Glomerular visceral epithelial cell (primary cell): ENCODE measurements at regions not wholly inside any gene's neighbourhood (a gene's known extent, or its start where the extent isn't known, plus 50 kb on each side); places are given as distances from the start of the nearest gene placed in this dataset.
"Not testable (repeated sequence)": the region's sequence is repeated elsewhere in the genome, so short reads cannot be mapped to it uniquely, and the experiment has no call there.

Source experiments
- DNase-seq: peaks from one replicate; pipeline ENCODE4 v3.0.0-alpha.2; 2016; ENCODE audit errors: extremely low spot score

- peak; percentile 76 for DNase-seq
Measured at GRCh38 chr6:84581494-84582259, 182.7 kb downstream of the TBX18 start.

DNA sequence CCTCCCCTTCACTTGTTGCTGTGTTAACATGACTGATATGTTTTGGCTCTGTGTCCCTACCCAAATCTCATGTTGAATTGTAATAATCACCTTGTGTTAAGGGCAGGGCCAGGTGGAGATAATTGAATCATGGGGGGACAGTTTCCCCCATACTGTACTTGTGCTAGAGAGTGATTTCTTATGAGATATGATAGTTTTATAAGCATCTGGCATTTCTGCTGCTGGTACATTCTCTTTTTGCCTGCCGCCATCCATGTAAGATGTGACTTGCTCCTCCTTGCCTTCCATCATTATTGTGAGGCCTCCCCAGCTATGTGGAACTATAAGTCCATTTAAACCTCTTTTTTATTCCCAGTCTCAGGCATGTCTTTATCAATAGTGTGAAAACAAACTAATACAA is 185.0 kb downstream of the TBX18 start:
- no peak for DNase-seq

GRCh38 chr6:84576029-84576428 is 188.4 kb downstream of the TBX18 start:
- DNase-seq, result no peak

GRCh38 chr6:84575264-84575663 is 189.1 kb downstream of the TBX18 start:
- DNase-seq, result peak; percentile 83

- DNase-seq, result no peak
Measured at GRCh38 chr6:84569882-84570281, 194.5 kb downstream of the TBX18 start.

DNA sequence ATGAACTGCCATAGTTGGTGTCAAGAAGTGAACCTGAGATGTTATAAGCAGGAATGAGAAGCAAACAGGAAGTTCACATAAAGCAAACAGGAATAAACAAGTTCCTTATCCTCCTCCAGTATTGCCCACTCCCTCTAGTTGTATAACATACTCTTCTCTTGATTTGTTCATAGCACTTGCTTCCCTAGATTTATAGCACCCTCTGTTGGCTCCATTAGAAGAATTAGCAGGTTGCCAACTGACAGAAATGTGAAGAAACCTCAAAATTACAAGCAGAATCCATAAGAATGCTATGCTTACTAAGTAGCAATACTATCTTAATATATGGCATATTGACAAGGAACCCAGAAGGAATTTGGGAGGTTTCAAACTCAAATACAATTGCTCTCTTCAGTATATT is 195.4 kb downstream of the TBX18 start:
- DNase-seq, result peak; percentile 19

DNA sequence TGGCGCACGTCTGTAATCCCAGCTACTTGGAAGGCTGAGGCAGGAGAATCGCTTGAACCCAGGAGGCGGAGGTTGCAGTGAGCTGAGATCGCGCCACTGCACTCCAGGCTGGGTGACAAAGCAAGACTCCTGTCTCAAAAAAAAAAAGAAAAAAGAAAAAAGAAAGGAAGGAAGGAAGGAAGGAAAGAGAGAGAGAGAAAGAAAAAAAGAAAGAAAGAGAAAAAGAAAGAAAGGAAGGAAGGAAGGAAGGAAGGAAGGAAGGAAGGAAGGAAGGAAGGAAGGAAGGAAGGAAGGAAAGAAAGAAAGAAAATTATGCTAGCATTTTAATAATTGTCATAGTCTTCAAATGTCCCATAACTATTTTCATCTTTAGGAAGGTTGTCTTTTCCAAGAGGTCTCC is 198.7 kb downstream of the TBX18 start:
- not testable (repeated sequence) for DNase-seq

DNA sequence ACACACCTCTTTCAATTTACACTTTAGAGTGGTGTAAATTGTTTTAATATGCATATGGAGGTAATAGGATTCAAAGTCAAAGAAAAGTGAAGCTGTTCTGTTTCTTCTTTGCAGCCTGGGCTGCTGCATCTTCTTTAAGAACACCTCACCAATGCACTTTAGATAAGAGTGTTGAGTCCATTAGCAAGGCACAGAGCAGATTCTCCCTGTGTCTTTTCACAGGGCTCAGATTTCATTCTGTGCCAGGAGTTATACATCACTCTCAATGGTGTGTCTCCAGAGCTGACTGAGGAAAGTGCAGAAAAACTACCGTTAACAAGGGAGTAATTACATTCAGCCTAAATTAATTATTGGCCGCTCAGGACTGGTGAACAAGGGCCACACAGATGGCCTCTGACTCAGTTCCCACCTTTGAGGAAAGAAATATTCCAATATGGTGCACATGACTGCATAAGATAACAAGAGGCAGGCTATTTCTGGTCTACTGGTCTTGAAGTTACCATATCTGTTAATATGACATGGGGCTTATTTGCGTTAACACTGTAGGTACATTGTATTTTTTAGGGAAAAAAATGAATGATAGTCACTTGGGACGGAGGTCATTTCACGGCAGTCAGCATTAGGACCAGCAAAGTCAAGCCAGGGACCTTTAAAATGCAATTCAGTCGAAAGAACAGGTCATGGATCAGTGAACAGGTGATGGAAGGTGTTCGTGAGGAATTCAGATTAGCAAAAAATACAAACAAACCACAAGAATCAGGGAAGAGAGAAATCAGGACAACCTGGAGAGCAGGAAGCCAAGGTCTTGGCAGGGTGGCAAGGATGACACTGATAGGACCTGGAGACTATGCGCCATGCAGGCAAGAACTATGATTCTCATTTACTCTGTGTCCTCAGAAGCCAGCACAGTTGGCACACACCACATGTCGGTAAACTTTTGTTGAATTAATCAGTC is 203.7 kb downstream of the TBX18 start:
- DNase-seq, result peak; percentile 71

- no peak for DNase-seq
Measured at GRCh38 chr6:84556541-84557335, 207.7 kb downstream of the TBX18 start.

DNA sequence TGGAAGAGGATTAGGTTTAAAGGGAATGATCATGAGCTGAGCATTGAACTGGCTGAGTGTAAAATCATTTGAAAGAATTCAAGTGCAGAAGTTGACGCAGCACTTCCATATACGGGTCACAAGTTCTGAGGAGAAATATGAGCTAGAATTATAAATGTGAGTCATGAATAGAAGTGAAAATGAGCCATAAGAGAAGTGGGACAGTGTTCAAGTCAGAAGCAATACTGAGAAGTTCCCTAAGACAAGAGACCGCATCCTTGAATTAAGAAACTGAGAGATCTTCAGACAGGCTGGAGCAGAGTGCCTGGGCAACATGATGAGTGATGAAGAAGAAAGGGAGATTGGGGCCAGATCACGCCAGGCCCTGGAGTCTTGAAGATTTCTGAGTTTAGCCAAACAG is 209.7 kb downstream of the TBX18 start:
- no peak for DNase-seq

DNA sequence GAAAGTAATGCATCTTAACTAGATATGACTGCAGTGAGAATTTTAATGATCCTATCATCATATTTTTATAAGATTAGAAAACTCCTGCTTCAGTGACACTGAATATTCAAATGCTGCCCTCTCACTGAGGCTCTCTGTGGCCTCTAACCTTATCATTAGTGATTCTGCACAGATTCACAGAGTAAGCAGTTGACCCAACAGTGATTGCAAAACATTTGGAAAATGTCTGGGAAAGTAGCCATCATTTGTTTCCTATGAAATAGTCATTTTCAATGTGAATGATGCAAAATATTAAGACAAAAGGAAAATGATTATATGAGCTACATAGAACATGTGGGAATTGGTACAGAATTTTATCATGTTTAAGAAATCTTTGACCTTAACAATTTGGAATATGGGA is 210.3 kb downstream of the TBX18 start:
- no peak for DNase-seq

DNA sequence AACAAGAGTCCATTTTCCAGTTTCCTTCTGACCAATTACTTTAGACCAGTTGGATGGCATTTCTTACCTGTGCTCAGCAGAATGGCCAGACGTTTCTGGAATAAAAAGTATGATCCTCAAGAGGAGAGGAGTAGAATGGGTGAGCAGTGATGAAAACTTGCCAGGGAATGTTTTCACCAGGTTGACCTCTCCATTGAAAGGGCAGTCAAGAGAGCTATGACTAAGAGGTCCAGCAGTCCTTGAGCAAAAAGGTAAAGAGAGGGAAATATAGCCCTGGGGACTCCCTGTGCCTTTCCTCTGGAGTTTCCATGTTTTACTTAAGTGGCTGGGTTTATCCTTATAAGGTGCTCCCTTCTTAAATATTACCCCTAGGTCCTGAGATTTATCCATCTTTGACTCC is 210.9 kb downstream of the TBX18 start:
- DNase-seq, result no peak

GRCh38 chr6:84551797-84552196 is 212.6 kb downstream of the TBX18 start:
- no peak for DNase-seq

GRCh38 chr6:84549917-84550316 is 214.5 kb downstream of the TBX18 start:
- DNase-seq, result no peak

- DNase-seq, result peak; percentile 59
Measured at GRCh38 chr6:84547341-84547801, 217.0 kb downstream of the TBX18 start.

DNA sequence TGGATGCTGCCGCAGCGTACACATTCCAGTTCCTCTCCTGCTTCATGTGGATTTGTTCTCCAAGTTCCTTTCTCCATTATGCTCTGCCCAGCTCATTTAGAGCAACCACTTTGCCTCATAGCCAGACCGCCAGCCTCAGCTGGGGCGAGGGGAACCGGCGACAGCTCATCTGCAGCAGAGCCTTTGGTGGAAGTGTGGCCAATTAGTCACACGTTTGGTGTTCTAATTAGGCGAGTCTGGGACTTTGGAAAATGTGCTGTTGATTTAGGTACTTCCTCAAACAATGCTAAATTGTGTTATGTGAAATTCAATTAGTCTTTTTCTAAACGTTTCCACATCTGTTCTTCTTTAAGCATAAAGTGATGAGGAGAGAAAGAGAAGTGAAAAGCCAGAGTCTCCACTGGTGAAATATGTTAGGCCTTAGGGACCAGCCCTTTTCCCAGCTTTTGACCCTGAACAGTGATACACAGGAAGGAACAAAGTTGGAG is 217.9 kb downstream of the TBX18 start:
- no peak for DNase-seq

DNA sequence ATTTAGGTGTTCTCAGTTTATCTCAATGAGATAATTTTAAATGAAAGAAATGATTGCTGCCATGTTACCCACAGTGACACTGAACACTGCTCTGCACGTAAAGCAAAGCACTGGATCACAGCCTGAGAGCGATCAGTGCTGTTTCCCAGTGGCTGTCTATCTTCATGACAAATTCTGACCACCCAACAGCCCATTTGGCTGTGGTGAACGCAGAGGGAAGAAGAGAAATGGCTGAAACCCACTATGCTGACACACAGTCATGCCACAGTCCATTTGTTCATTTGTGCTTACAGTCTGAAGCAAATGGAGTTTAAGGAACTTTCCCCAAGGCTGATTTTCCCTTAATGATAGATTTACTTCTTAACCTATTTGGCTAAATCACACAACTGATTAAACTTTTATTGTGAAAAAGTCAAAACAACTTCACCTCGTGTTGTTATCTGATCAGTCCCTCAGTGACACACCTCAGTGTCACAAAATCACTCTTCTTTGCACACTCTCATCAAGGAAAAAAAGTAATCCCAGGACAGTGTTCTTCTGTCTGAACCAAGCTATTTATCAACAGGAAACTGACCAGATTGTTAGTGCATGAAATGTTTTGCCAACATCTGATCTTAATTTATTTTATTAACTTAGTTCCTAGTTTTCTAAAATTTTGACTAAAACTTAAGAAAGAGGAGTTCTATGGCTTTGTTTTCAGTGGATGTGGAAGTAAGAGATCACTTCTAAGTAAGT is 225.1 kb downstream of the TBX18 start:
- DNase-seq, result no peak

DNA sequence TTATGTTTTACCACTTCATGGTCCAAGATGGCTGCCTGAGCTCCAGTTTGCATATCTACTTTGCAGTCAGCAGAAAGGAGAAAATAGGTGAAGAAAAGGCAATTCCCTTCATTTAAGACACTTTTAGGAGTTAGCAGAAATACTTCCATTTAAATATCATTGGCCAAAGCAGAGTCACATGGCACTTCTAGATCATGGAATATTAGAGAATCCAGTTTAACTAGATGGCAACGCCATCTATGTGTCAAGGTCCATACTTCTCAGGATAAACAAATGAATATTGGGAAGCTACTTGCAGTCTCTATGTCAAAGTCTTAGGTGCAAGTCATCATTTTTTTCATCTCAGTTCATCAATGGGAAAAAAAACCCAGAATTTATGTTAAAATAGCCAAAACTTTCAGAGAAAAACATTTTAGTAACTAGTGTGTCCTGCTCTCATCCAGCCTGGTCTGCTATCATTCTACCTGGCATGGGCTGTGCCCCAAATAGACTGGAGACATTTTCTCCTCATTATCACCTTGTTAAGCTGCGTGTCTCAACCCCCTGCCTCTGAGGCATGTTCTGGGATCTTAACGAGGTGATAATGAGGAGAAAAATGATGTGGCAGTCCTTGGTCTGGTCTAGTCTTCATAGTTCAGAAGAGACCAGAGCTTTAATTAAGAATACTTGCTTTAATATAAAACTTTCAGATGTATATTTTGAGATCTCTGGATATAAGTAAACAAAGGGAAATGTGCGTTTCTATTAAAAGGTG is 227.3 kb downstream of the TBX18 start:
- no peak for DNase-seq

DNA sequence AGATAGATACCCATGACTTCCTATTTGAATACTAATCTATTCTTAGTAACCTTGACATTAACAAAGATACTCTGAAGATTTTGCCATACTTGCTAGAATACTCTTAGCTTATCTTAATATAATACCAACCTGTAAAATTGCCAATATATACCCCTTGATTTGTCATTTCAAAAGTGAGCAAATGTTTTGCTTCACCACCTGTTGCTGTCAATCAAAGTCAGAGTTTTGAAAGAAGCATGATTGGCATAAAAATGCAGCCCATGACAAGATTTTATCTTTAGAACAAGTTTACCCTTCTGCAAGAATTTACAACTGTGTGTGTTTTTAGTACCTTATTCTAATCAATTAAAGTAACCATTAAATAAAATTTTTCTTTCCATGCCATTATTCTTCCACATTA is 236.2 kb downstream of the TBX18 start:
- DNase-seq, result no peak

- DNase-seq, result no peak
Measured at GRCh38 chr6:84526631-84527030, 237.8 kb downstream of the TBX18 start.
